ENCODE measurements at regions not wholly inside any gene's neighbourhood (a gene's known extent, or its start where the extent isn't known, plus 50 kb on each side); places are given as distances from the start of the nearest gene placed in this dataset.
"Not testable (repeated sequence)": the region's sequence is repeated elsewhere in the genome, so short reads cannot be mapped to it uniquely, and the experiment has no call there.

DNA sequence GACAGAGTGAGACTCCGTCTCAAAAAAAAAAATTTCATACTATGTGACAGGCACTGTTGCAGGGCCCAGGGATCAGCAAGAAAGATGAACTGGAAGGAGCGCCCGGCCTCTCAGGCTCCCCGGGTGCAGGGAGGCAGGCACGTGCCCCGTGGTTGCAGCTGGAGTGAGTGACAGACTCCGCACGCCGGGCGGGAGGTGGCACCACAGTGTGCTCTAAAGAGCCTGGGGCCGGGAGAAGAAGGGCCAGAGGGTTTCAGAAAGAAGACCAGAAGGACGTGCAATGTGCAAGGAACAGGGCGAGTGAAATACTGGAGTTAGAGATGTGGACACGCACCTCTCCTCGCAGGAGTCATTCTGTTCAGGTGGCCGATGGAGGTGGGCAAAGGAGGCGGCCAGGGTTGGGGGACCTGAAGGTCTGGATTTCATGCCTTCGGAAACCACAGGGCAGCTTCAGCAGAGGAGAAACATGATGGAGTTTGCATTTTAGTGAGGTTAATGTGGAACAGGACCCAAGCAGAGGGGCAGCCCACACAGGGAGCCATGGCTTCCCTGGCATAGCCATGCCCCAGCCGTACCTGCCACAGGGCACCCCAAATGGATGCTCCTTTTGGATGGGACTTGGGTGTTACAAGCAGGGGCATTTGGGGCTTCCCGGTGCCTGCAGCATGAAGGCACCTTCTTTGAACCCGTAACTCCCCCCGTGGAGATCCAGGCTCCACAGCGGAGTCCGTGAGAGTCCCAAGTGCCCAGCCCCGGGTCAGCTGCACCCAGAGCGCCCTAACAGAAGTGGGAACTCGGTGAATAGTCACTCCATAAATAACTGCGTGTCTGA, 226.2 kb downstream of the ERMARD start:
- DNase-seq (ENCODE audit: low spot score): no peak

DNA sequence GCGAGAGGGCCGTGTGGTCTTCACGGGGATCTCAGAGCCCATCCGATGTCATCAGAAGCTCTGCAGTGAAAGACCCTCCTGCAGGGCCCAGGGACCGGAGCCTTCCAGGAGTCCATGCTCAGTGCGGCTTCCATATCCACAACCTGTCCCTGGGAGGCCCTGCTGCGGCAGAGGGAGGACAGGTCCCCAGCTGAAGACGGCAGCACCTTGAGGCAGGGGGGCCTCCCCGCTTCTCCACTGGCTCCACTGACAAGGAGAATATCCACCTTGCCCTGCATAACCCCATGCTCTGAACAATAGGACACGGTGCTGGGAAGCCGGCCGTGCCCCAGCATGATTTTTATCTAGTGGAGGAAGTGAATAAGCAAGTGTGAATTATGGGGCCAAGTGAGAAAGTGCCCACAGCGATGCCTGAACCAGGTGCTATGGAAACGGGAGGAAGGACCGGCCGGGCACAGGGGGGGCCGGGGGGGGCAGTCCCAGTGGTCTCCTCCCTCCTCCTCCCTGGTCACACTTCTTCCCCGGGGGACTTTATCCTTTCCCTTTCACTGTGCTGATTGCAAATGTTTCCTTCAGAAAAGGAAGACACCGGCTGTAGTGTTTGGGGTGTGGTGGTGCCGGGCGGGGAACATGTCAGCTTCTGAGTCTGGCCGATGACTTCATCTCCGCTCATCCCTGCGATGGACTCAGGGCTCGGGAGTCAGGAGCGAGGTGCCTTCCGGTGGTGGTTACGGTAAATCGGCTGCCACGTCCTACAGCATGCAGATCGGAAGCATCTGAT, 225.1 kb downstream of the ERMARD start:
- DNase-seq (ENCODE audit: low spot score): no peak

DNA sequence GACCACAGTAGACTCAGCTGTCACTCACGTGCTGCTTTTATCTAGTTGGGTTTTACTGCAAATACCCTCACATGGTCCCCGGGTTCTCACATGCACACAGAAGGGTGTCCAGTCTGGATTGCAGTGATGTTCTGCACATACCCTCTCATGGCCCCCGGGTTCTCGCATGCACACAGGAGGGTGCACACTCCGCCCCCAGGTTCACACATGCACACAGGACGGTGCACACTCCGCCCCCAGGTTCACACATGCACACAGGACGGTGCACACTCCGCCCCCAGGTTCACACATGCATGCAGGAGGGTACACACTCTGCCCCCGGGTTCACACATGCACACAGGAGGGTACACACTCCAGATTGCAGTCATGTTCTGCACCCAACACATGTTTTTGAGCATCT, 224.3 kb downstream of the ERMARD start:
- DNase-seq (ENCODE audit: low spot score): no peak

DNA sequence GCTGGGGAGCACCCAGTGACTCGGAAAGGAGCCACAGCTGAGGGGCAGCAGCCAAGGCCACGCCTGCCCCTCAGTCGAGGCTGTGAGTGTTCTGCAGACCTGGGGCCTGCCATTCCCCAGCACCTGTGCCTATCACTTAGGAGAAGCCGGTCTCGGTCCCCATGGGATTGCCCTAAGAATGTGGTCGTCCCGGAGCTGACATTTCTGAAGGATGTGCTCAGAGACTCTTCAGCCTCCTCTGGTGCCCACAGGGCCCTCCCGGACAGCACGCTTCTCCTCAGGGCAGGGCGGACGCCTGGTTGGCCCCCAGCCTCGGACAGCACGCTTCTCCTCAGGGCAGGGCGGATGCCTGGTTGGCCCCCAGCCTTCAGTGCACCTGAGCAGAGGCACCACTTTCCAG, 223.9 kb downstream of the ERMARD start:
- DNase-seq (ENCODE audit: low spot score): no peak

DNA sequence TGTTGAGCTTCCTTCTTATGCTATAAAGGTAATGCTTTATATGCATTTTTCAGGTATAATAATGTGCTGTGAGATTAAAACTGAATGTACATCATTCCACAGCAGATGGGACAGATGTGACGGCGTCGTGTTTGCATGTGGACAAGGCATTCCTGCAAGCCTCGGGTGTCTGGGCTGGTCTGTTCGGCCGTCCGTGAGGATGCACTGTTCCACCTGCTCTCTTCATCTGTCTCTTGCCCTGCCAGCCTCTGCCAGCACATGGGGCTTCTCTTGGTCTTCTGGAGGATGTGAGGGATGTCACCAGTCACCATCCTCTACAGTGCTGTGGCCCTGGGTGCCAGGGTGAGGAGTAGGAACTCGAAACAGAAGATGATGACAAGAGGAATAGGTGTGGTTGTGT, 223.2 kb downstream of the ERMARD start:
- DNase-seq (ENCODE audit: low spot score): no peak

DNA sequence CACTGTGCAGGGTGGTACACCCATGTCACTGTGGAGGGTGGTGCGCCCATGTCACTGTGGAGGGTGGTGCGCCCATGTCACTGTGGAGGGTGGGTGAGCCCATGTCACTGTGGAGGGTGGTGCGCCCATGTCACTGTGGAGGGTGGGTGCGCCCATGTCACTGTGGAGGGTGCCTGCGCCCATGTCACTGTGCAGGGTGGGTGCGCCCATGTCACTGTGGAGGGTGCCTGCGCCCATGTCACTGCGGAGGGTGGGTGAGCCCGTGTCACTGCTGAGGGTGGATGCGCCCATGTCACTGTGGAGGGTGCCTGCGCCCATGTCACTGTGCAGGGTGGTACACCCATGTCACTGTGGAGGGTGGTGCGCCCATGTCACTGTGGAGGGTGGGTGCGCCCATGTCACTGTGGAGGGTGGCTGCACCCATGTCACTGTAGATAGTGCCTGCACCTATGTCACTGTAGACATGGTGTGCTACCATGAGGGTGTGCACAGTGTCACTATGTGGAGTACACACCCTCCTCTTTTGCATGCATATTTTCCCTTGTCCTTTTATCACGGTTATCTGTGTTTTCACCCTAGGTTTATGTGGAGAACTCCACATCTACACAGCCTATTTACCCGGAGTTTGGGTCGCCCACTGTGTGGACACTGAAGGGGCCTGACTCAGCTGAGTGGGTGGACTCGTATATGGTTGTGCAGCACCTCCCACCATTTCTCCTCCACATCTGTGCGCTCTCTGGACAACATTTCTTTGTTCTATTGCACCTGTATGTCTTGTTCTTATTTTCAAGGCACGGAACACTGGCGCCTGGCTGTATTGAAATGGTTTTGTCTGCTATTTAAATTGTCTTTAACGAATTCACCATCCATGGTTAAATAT, 222.4 kb downstream of the ERMARD start:
- not testable (repeated sequence) for DNase-seq (ENCODE audit: low spot score)

DNA sequence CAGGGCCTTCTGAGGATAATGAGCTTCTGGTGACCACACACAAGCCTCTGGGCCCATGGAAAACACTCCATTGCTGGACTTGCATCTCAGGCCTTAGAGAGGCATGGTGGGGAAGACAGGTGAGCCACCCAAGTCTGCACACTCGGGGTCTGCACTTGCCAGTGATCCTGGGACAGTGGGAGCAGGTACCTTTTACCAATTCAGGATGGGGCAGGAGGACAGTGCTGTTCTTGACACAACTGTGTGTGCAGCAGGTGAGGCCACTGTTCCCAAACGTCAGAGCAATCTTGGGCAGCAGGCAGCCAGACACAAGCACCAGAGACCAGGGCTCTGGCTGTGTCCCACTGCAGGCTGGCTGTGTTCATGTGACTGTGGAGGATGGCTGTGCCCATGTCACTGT, 221.3 kb downstream of the ERMARD start:
- DNase-seq (ENCODE audit: low spot score): no peak

DNA sequence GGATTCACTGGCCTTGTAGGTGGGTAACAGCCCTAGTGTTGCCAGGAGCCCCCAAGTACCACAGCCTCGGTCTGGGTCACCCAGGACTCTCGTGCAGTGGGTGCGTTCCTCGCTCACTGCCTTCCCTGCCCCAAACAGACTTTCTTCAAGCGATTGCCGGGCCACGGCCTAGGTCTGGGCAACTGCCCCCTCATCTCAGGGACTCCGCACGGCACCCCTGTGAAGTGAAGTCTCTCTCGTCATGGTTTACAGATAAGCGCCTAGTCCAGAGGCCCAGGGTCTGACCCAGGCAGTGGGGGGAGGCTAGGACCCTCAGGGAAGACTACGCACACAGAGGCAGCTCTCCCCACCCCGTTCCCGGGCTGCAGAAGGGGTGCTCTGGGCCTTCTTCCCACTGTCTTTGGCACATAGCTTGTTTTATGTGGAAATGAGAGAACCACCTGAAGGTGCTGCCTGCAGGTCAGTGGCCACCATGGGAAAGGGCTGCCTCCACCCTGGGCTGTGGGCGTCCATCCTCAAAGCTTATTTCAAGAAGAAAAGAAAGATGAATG, 220.8 kb downstream of the ERMARD start:
- DNase-seq (ENCODE audit: low spot score): no peak

DNA sequence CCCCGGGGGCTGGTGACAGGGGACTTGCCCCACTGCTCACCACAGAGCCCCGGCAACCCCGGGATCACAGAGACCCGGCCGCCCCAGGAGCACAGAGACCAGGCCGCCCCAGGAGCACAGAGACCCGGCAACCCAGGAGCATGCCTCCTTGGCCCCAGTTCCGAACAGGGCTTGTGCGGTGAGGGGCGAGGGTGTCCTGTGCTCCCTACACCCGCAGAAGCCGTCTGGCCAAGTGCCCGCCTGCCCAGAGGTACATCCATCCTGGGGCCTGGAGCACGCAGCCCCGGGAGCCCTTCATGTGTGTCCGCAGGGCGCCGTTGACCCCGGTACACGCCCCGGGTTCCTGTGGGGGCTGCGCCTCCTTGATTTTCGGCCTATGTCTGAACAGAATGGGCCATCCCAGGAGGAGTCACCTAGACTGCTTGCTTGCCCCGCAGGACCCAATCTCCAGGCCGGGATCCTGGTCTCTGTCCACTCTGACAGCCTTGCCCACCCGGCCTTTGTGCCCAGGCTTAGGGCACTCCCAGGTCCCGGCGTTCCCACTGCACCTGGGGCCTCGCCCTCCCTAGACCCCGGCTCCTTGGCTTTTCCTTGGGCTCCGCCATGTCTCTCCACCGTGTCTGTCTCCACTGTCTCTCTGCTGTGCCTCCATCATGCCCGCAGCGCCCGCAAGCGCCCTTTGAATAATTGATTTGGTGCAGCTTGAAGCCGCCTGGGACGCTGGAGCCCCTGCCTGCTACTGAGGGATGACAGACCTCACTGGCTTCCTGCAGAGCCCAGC, 219.8 kb downstream of the ERMARD start:
- DNase-seq (ENCODE audit: low spot score): no peak

DNA sequence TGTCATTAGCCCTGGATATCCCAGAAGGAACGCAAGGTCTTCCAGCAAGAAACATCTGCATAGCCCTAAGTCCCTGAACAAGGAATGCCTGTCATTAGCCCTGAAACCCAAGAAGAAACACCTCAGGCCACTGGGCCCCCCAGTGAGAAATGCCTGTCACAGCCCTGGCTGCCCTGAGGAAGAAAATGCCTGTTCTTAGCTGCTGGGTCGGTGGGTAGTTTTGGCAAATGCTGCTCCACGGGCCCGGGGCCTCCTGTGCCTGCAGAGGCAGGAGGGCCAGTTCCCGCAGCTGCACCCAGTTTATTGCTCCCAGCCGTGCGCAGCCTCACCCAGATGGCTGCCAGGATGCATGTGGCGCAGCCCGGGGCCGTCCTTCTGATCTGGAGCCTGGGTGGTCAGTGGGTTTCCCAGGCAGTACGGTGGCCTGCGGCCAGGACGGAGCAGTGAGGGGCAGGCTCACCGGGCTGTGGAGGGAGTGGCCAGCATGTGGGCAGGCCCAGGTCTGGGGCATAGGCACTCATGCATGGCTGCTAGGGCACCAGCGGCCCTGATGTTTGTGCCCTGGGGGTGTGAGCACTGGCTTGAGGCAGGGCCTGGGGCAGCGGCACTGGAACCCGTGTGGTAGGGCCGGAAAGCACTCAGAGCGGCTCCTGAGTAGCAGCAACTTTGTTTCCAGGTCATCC, 219.0 kb downstream of the ERMARD start:
- no peak for DNase-seq (ENCODE audit: low spot score)

DNA sequence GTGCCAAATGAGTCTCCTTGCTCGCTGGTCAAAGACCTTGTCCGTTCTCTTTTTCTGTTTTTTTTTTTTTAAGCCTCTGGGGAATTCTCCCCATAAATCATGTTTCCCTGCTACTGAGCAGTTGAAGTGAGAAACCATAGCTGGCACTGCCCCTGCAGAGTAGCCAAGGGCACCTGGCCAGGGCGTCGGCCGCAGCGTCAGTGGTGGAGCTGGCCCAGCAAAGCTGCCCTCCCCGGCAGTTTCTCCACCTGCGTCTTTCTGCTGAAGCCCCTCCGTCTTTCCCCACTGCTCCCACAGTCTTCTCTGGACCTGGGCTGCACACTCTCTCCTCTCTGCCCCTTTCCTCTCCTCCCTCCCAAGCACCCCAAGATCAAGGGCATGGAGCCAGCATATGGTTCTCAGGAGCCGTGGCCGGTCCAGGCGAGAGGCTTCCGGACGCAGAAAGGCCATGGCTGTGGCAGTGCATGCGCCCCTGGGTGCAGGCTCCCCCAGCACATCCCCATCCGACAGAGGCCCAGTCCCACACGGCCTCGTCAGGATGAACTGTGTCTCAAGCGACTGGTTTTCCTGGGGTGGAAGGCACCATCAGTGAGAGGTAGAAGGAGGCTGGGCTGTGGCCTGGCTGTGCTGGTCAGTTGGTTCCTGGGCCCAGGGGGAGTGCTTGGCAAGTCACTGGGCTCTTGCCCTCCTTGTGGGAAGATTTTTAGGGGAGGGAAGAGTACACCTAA, 218.1 kb downstream of the ERMARD start:
- no peak for DNase-seq (ENCODE audit: low spot score)

DNA sequence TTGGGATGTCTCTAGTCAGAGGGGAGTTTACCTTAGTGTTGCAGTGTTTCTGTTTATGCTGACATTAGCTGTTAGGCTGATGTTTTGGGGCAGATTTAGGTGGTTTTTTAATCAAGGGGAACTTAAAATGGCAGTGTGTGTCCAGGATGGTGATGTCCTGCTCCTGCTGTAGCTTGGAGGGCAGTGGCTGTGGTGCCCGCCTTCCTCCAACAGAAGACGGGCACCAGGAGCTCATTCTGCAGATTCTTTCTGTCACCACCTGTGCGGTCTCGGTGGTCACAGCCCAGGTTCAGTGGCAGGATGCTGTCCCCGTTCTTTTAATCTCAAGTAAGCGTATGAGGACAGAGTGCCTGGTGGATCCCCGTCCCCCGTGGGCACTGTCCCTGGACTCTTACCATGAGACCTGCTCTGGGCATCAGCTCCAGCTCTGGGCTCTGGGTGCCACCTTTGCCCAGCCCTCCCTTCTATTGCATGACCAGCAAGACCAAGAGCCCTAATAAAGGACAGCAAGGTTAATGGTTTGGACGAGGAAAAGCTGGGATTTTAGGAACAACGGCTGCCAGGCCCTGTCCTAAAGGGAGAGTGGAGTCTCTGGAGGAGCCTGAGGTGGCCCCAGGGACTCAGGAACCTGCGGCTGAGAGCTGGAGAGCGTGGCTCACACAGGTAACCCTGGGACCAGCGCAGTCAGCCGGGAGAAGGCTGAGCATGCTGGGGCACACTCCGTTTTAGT, 217.3 kb downstream of the ERMARD start:
- no peak for DNase-seq (ENCODE audit: low spot score)

DNA sequence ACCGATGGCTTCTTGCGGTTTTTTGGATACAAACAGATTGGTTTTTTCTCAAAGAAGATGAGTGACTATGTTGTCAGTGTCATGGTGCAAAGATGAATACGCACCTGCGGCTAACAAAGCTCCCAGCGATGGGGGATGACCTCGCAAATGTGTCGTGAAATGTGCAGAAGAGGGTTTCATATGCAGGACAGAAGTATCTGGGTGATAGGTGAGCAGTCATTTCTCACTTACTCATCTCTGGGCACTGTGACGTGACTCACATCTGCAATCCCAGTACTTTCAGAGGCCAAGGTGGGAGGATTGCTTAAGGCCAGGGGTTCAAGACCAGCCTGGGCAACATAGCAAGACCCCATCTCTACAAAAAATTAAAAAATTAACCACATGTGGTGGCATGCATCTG, 216.3 kb downstream of the ERMARD start:
- no peak for DNase-seq (ENCODE audit: low spot score)

DNA sequence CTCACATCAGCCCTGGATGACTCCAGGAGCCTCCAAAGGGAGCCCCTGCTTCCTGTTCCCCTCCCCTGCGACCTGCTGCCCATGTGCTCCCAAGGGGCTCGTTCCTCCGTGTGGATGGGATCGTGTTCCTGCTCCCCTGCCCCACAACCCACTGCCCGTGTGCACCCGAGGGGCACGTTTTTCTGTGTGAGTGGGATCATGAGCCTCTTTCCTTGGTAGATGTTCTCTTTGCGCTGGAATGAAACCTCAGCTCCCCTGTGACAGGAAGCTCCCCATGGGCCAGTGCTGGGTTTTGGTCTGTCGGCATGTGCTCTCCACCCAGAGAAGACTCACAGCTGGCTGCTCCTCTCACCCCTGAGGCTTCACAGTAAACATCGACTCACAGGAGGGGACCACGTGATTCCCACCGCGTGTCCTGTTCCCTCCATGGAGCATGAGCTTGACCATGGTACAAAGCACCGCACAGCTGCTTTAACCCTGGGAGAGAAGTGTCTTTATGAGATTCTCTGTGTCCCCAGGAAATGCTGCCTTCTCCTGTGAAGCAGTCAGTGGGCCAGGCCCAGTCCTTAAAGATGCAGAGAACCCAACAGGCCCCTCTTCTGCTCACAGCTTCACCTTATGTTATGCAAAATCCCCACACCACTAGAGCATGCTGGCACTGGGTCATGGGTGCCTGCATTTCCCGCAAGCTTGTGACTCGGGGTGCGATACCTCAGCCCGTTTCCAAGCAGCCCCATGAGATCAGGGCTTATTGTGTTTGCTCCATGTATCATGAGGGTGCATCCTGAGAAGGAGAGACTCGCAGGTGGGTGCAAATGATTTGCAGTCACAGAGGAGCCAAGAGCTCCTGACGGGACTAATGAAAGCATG, 215.1 kb downstream of the ERMARD start:
- DNase-seq (ENCODE audit: low spot score): no peak

DNA sequence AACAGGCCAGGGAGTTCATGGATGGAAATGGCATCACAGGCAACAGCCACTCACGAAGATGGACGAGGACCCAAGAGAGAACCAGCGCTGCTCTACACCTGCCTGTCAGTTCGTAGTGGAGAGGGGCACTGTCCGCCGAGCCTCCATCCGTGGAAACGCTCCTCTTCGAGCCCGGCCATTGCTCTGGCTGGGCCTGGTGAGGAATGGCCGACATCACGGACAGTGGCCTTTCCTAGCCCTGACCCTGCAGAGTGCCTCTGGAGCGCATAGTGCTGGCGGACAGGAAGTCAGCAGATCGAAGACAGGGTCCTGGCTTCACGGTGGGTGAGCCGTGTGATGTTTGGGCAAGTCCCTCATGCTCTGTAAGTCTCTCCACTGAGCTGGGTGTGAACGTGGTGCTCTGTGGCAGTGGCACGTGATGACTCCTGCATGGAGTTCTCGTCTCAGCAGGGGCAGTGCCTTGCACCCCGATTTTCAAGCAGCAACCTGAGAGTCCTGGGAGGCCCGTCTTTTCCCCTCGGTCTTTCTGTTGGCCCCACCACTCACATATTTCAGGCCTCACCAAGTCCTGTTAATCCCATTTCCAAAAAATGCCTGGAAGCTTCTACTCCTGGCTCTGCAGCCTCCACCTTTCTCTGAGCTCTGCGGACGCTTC, 214.4 kb downstream of the ERMARD start:
- no peak for DNase-seq (ENCODE audit: low spot score)

DNA sequence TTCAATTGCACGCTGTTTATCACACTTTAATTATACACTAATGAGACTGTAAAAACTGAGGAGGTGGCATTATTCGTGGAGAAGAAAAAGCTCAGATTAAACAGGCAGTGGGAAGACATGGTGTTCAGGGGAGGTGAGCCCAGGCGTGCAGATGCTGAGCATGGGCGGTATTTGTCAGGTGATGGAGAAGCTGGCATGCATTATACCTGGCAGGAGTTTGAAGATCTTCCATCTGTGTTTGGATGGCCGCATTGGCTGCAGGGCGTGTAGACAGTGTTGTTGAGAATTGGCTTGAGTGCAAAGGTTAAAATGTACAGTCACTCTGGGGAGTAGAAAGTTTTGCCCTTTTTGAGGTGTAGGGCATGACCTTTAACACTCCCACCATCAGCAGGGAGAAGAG, 213.8 kb downstream of the ERMARD start:
- no peak for DNase-seq (ENCODE audit: low spot score)

DNA sequence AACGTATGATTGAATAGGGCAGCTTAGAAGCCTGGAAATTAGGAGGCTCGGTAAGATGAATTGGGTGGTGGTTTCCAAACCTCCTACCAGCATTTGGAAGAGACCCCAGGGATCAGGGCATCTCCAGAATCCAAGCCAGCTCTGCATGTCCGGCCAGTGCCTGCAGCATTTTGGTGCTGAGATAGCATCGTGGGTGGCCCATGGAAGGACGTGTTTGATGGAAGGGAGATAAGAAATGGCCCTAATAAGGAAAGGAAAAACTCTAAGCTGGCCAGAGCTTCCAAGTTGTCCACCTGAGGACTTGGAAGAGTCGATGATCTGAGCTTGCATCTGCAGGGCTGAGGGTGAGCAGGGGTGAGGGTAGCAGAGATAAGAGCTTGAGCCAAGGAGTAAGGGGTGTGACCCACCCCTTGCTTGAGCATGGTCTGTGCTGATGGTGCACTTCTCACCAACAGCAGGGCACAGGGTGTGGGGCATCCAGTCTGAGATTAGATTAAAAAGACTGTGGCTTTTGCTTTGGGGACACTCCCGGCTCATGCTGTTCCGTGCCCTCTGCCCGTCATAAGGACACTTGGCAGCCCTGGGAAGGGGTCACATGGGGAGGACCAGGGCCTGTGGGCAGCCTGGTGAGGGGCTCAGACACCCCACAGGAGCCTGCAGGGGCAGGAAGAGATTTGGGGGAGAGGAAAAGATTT, 213.2 kb downstream of the ERMARD start:
- DNase-seq (ENCODE audit: low spot score): no peak
